SK-N-SH treated with all-trans-retinoic acid at 6 μM for 48 hours (cell line): ENCODE measurements at regions not wholly inside any gene's neighbourhood (a gene's known extent, or its start where the extent isn't known, plus 50 kb on each side); places are given as distances from the start of the nearest gene placed in this dataset.

ENCODE experiments used
- CSDC2 ChIP-seq: fragments of 250-450 bp; sonication (Bioruptor Pico); IDR thresholded peaks from 2 replicates; pipeline ENCODE4 v1.5.0; 2020; ENCODE audit warnings: mild to moderate bottlenecking, moderate library complexity
- ESRRG ChIP-seq: fragments of 250-450 bp; sonication (Bioruptor Pico); IDR thresholded peaks from 2 replicates; pipeline ENCODE4 v1.6.1; 2021; ENCODE audit warnings: mild to moderate bottlenecking
- ISL1 ChIP-seq: fragments of 250-450 bp; sonication (Bioruptor Pico); IDR thresholded peaks from 2 replicates; pipeline ENCODE4 v2.1.2; 2022; ENCODE audit warnings: mild to moderate bottlenecking, moderate library complexity
- PPARA ChIP-seq: fragments of 250-450 bp; sonication (Bioruptor Pico); IDR thresholded peaks from 2 replicates; pipeline ENCODE4 v1.5.0; 2020; ENCODE audit warnings: mild to moderate bottlenecking, borderline replicate concordance
- TCF4 ChIP-seq: fragments of 250-450 bp; sonication (Bioruptor Pico); IDR thresholded peaks from 2 replicates; pipeline ENCODE4 v1.8.0; 2021; ENCODE audit warnings: mild to moderate bottlenecking, moderate library complexity, borderline replicate concordance
- TOX ChIP-seq: fragments of 250-450 bp; sonication (Bioruptor Pico); IDR thresholded peaks from 2 replicates; pipeline ENCODE4 v1.8.0; 2021; ENCODE audit warnings: mild to moderate bottlenecking, moderate library complexity, borderline replicate concordance
- ZNF8 ChIP-seq: fragments of 450-650 bp; formaldehyde crosslinking; IDR thresholded peaks from 2 replicates; pipeline ENCODE4 v1.5.0; 2020; ENCODE audit warnings: mild to moderate bottlenecking, moderate library complexity
- TF ChIP-seq, protein P1 (sequence below): fragments of 250-450 bp; sonication (Bioruptor Pico); IDR thresholded peaks from 2 replicates; pipeline ENCODE4 v1.8.0; 2020; ENCODE audit warnings: mild to moderate bottlenecking, moderate library complexity, borderline replicate concordance
- TF ChIP-seq, protein P2 (sequence below): fragments of 250-450 bp; sonication (Bioruptor Pico); IDR thresholded peaks from 2 replicates; pipeline ENCODE4 v1.5.1; 2020; ENCODE audit warnings: low read depth, mild to moderate bottlenecking, moderate library complexity

DNA sequence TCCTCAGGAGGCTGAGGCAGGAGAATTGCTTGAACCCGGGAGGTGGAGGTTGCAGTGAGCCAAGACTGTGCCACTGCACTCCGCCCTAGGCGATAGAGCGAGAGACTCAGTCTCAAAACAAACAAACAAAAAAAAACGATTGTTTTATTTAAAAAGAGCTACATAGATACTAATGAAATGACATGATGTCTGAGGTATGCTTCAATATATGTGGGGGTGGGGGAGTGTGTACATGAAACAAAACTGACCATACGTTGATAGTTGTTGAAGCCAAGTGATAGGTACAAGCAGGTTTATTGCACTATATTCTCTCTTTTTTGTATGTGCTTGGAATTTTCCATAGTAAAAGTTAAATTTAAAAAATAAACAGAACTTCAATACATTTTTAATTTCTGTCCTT lies 240.1 kb downstream of the TFAP2A start:
- no peak for TF ChIP-seq TOX (CRISPR knock-in tag)
- TF ChIP-seq, protein P1, sequence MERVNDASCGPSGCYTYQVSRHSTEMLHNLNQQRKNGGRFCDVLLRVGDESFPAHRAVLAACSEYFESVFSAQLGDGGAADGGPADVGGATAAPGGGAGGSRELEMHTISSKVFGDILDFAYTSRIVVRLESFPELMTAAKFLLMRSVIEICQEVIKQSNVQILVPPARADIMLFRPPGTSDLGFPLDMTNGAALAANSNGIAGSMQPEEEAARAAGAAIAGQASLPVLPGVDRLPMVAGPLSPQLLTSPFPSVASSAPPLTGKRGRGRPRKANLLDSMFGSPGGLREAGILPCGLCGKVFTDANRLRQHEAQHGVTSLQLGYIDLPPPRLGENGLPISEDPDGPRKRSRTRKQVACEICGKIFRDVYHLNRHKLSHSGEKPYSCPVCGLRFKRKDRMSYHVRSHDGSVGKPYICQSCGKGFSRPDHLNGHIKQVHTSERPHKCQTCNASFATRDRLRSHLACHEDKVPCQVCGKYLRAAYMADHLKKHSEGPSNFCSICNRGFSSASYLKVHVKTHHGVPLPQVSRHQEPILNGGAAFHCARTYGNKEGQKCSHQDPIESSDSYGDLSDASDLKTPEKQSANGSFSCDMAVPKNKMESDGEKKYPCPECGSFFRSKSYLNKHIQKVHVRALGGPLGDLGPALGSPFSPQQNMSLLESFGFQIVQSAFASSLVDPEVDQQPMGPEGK (CRISPR knock-in tag) = no peak
- TF ChIP-seq ISL1 (CRISPR knock-in tag) = no peak
- TF ChIP-seq, protein P2, sequence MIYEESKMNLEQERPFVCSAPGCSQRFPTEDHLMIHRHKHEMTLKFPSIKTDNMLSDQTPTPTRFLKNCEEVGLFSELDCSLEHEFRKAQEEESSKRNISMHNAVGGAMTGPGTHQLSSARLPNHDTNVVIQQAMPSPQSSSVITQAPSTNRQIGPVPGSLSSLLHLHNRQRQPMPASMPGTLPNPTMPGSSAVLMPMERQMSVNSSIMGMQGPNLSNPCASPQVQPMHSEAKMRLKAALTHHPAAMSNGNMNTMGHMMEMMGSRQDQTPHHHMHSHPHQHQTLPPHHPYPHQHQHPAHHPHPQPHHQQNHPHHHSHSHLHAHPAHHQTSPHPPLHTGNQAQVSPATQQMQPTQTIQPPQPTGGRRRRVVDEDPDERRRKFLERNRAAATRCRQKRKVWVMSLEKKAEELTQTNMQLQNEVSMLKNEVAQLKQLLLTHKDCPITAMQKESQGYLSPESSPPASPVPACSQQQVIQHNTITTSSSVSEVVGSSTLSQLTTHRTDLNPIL (CRISPR knock-in tag) = no peak
- TF ChIP-seq TCF4 (CRISPR knock-in tag) = no peak
- TF ChIP-seq ZNF8 = no peak
- TF ChIP-seq CSDC2 (CRISPR knock-in tag) = no peak
- TF ChIP-seq PPARA (CRISPR knock-in tag) = no peak
- TF ChIP-seq ESRRG = no peak
